ENCODE measurements at regions not wholly inside any gene's neighbourhood (a gene's known extent, or its start where the extent isn't known, plus 50 kb on each side); places are given as distances from the start of the nearest gene placed in this dataset.

DNA sequence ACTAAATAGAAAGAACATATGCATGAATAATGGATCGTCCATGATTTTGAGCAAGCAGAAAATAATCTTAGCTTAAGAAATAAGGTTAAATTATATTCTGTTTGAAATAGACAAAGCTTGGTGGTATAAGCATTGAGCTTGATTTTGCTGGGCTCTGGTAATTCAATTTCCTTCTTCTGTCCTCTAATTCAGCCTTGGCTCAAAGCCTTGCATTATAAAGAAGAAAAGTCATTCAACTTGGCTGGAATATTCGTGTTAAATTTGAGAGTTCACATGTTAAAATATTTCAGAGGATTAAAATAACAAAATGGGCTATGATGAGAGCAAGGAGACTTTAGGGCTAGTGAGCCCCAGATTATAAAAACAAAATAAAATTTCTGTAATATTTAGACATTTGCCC lies 415.4 kb upstream of the PCDH20 start:
- TF ChIP-seq, protein P1, sequence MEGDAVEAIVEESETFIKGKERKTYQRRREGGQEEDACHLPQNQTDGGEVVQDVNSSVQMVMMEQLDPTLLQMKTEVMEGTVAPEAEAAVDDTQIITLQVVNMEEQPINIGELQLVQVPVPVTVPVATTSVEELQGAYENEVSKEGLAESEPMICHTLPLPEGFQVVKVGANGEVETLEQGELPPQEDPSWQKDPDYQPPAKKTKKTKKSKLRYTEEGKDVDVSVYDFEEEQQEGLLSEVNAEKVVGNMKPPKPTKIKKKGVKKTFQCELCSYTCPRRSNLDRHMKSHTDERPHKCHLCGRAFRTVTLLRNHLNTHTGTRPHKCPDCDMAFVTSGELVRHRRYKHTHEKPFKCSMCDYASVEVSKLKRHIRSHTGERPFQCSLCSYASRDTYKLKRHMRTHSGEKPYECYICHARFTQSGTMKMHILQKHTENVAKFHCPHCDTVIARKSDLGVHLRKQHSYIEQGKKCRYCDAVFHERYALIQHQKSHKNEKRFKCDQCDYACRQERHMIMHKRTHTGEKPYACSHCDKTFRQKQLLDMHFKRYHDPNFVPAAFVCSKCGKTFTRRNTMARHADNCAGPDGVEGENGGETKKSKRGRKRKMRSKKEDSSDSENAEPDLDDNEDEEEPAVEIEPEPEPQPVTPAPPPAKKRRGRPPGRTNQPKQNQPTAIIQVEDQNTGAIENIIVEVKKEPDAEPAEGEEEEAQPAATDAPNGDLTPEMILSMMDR (IDR thresholded peaks at IDR 0.05; ENCODE audit: low read depth, low read length): no peak
- no peak for TF ChIP-seq EZH2phosphoT487 (IDR thresholded peaks at IDR 0.05; ENCODE audit: low read depth)
